Upper lobe of left lung (tissue), 6 donors: ENCODE measurements at regions not wholly inside any gene's neighbourhood (a gene's known extent, or its start where the extent isn't known, plus 50 kb on each side); places are given as distances from the start of the nearest gene placed in this dataset.
"Not testable (repeated sequence)": the region's sequence is repeated elsewhere in the genome, so short reads cannot be mapped to it uniquely, and the experiment has no call there.

Source experiments
- ATAC-seq, 2 donors: fragments of 200-7000 bp; cut with Tn5 transposase; one replicate each; pipeline ENCODE4 v1.9.1; 2022; ENCODE audit warnings: mild to moderate bottlenecking in 2 of 2, moderate library complexity in 2 of 2; ENCODE audit not compliant: low FRiP score in 2 of 2
- DNase-seq, 2 donors: peaks; one replicate each; pipeline ENCODE4 v3.0.0-alpha.2; 2019 to 2020
- H3K27ac ChIP-seq, 4 donors: fragments of 200-600 bp; sonication (generic); one replicate each; pipeline ENCODE4 v1.5.1; 2016 to 2019
- H3K27me3 ChIP-seq, 4 donors: fragments of 200-600 bp; sonication (generic); one replicate each; pipeline ENCODE4 v1.5.1; 2017 to 2019
- H3K36me3 ChIP-seq, 4 donors: fragments of 200-600 bp; sonication (generic); one replicate each; pipeline ENCODE4 v1.5.1; 2016 to 2019
- H3K4me1 ChIP-seq, 4 donors: fragments of 200-600 bp; sonication (generic); one replicate each; pipeline ENCODE4 v1.5.1; 2018 to 2019
- H3K4me3 ChIP-seq, 4 donors: fragments of 200-600 bp; sonication (generic); one replicate each; pipeline ENCODE4 v1.5.1; 2017 to 2019; ENCODE audit warnings: mild to moderate bottlenecking in 2 of 4, moderate library complexity in 1 of 4
- H3K9me3 ChIP-seq, 4 donors: fragments of 200-600 bp; sonication (generic); one replicate each; pipeline ENCODE4 v1.5.1; 2018 to 2019
- CTCF ChIP-seq, 6 experiments: fragments of 450-650 bp in 4 of 6; fragments of 200-600 bp in 2 of 6; sonication (generic) in 2 of 6; IDR thresholded peaks; one replicate each; pipeline ENCODE4 v1.5.1; 2016 to 2019; ENCODE audit warnings: antibody characterized with exemption in 6 of 6
- EP300 ChIP-seq, 4 donors: sonication (generic); formaldehyde crosslinking; IDR thresholded peaks; one replicate each; pipeline ENCODE4 v1.5.1; 2017; ENCODE audit warnings: antibody characterized with exemption in 4 of 4, control low read depth in 2 of 4
- POLR2A ChIP-seq, 4 donors: fragments of 450-650 bp; IDR thresholded peaks; one replicate each; pipeline ENCODE4 v1.5.1; 2016 to 2017; ENCODE audit warnings: antibody characterized with exemption in 4 of 4, mild to moderate bottlenecking in 2 of 4
- POLR2AphosphoS5 ChIP-seq, 2 donors: sonication (generic); formaldehyde crosslinking; IDR thresholded peaks; one replicate each; pipeline ENCODE4 v1.5.1; 2017; ENCODE audit warnings: antibody characterized with exemption in 2 of 2
- WGBS, 2 donors: methylation state at CpG; one replicate each; pipeline ENCODE4 v1.1.5; 2017 to 2018; 5-methylcytosine and 5-hydroxymethylcytosine counted together
- donor health status: DM: no; HTN: no; CAD: no; lungs with moderate emphysema.
- donor health status: DM: no; HTN: yes; CAD: no; lungs with severe emphysema.

- TF ChIP-seq POLR2AphosphoS5 (IDR thresholded peaks at IDR 0.05) (no peak), EP300 (IDR thresholded peaks at IDR 0.05) (no peak), CTCF (IDR thresholded peaks at IDR 0.05) (no peak), POLR2A (IDR thresholded peaks at IDR 0.05) (no peak)
- H3K4me3 ChIP-seq, result no peak overlapping the region
- H3K27ac ChIP-seq, result no peak overlapping the region
- no peaks in the 10 kb centered on the region for H3K27me3 ChIP-seq
- H3K9me3 ChIP-seq, result peaks cover 0 to 11% (median 5%) of the 10 kb centered on the region in 4 donors
- ATAC-seq, result no peak
- 89 to 95% methylated on average over 7 of the region's 7 CpGs for WGBS, 2 donors
- no peaks in the 10 kb centered on the region for H3K4me1 ChIP-seq
- no peaks in the 10 kb centered on the region for H3K36me3 ChIP-seq
- DNase-seq, result no peak
Measured at GRCh38 chr5:145403992-145404391, 431.1 kb downstream of the PRELID2 start.

- 96 to 100% methylated on average over 1 of the region's 1 CpG for WGBS, 2 donors
- no peaks in the 10 kb centered on the region for H3K27me3 ChIP-seq
- TF ChIP-seq POLR2A (IDR thresholded peaks at IDR 0.05), result no peak
- TF ChIP-seq POLR2AphosphoS5 (IDR thresholded peaks at IDR 0.05), result no peak
- no peak for TF ChIP-seq EP300 (IDR thresholded peaks at IDR 0.05)
- no peak for TF ChIP-seq CTCF (IDR thresholded peaks at IDR 0.05)
- H3K36me3 ChIP-seq, result no peaks in the 10 kb centered on the region
- H3K9me3 ChIP-seq, result no peaks in the 10 kb centered on the region
- H3K4me1 ChIP-seq, result no peaks in the 10 kb centered on the region
- DNase-seq (no peak), ATAC-seq (no peak)
- H3K4me3 ChIP-seq, result no peak overlapping the region
- H3K27ac ChIP-seq, result no peak overlapping the region
Measured at GRCh38 chr5:145396888-145397287, 438.3 kb downstream of the PRELID2 start.

GRCh38 chr5:145395151-145395550, 440.0 kb downstream of the PRELID2 start:
- WGBS, 2 donors, result 66 to 81% methylated on average over 7 of the region's 7 CpGs
- not testable (repeated sequence) for H3K27ac ChIP-seq, H3K27me3 ChIP-seq, H3K4me3 ChIP-seq, H3K4me1 ChIP-seq, DNase-seq, H3K9me3 ChIP-seq, ATAC-seq, H3K36me3 ChIP-seq

GRCh38 chr5:145393426-145393825, 441.7 kb downstream of the PRELID2 start:
- no peaks in the 10 kb centered on the region for H3K4me1 ChIP-seq
- peaks cover 0 to 3% (median 0%) of the 10 kb centered on the region in 4 donors for H3K9me3 ChIP-seq
- no peak overlapping the region for H3K4me3 ChIP-seq
- H3K36me3 ChIP-seq, result no peaks in the 10 kb centered on the region
- no peak overlapping the region for H3K27ac ChIP-seq
- 75 to 77% methylated on average over 3 of the region's 3 CpGs for WGBS, 2 donors
- DNase-seq (no peak), ATAC-seq (no peak)
- H3K27me3 ChIP-seq, result no peaks in the 10 kb centered on the region
- TF ChIP-seq POLR2AphosphoS5 (IDR thresholded peaks at IDR 0.05), result no peak
- no peak for TF ChIP-seq CTCF (IDR thresholded peaks at IDR 0.05)
- TF ChIP-seq POLR2A (IDR thresholded peaks at IDR 0.05), result no peak
- no peak for TF ChIP-seq EP300 (IDR thresholded peaks at IDR 0.05)

- DNase-seq (no peak), ATAC-seq (no peak)
- WGBS, 2 donors, result 0% methylated on average over 1 of the region's 1 CpG
- no peaks in the 10 kb centered on the region for H3K4me1 ChIP-seq
- H3K27ac ChIP-seq, result no peak overlapping the region
- TF ChIP-seq POLR2AphosphoS5 (IDR thresholded peaks at IDR 0.05), result no peak
- no peak for TF ChIP-seq POLR2A (IDR thresholded peaks at IDR 0.05)
- no peak for TF ChIP-seq EP300 (IDR thresholded peaks at IDR 0.05)
- TF ChIP-seq CTCF (IDR thresholded peaks at IDR 0.05), result no peak
- H3K36me3 ChIP-seq, result no peaks in the 10 kb centered on the region
- H3K27me3 ChIP-seq, result no peaks in the 10 kb centered on the region
- peaks cover 0 to 3% (median 0%) of the 10 kb centered on the region in 4 donors for H3K9me3 ChIP-seq
- no peak overlapping the region for H3K4me3 ChIP-seq
Measured at GRCh38 chr5:145389047-145389446, 446.1 kb downstream of the PRELID2 start.
